OCI-LY3 (cell line): ENCODE measurements at regions not wholly inside any gene's neighbourhood (a gene's known extent, or its start where the extent isn't known, plus 50 kb on each side); places are given as distances from the start of the nearest gene placed in this dataset.
"Not testable (repeated sequence)": the region's sequence is repeated elsewhere in the genome, so short reads cannot be mapped to it uniquely, and the experiment has no call there.

Experiments used
- CTCF ChIP-seq: fragments of 200-600, 300-600 bp; sonication (generic); IDR thresholded peaks from 2 replicates; pipeline ENCODE4 v1.5.1; 2014; ENCODE audit warnings: antibody characterized with exemption, low read length, low read depth
- EZH2phosphoT487 ChIP-seq: fragments of 200-600 bp; shearing (Covaris generic); IDR thresholded peaks from 2 replicates; pipeline ENCODE4 v1.6.1; 2018; ENCODE audit warnings: antibody characterized with exemption, mixed run types, low read depth

DNA sequence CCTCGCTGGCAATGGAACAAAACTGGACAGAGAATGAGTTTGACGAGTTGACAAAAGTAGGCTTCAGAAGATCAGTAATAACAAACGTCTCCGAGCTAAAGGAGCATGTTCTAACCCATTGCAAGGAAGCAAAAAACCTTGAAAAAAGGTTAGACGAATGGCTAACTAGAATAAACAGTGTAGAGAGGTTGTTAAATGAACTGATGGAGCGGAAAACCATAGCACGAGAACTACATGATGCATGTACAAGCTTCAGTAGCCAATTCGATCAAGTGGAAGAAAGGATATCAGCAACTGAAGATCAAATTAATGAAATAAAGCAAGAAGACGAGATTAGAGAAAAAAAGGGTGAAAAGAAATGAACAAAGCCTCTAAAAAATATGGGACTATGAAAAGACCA, 424.0 kb upstream of the DDI1 start:
- not testable (repeated sequence) for TF ChIP-seq CTCF, EZH2phosphoT487
